HG03097 (cell line): ENCODE measurements at regions not wholly inside any gene's neighbourhood (a gene's known extent, or its start where the extent isn't known, plus 50 kb on each side); places are given as distances from the start of the nearest gene placed in this dataset.

Source experiments
- ATAC-seq: cut with Tn5 transposase; IDR thresholded peaks from one replicate; pipeline ENCODE4 v1.9.1; 2021; ENCODE audit not compliant: unreplicated experiment, low FRiP score

DNA sequence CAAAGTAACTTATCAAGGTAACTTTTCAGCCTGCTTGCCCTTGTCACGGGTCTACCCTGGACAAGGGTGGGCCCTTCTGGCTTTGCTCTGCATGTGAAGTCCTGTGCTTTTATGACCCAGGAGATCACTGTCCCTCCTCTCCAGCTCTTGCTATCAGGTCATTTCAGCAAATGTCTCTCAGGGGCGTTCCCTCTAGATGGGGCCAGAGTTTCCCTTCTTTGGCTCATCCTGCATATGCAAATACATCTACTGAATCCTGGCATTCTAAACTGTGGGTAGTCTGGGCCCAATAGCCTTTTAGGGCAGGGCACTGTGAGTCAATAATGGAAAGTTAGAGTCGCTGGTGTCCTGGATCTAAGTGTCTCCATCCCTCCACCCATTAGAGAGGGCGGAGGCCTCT, 366.9 kb upstream of the USP24 start:
- ATAC-seq, result no peak

DNA sequence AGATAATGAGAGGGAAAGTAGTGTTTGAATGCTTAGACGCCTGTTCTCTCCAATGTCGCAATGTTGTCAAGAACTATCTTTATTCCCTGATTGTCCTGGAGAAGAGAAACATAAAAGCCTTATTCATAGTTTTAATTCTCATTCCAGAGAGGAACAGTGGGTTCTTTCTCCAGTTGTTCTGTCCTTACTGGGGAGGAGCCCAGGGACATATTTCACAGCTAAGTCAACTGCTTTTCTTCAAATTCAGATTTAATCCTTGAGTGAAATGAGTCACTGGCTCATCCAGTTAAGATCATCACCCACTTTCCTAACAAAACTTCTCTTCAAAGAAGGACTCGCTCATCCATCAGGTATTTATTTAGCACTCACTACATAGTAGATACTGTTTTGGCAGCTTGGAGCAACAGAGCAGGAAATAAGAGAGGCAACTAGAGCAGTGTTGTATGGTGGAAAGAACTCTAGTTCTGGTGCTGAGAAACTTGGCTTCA, 365.7 kb upstream of the USP24 start:
- ATAC-seq, result no peak

DNA sequence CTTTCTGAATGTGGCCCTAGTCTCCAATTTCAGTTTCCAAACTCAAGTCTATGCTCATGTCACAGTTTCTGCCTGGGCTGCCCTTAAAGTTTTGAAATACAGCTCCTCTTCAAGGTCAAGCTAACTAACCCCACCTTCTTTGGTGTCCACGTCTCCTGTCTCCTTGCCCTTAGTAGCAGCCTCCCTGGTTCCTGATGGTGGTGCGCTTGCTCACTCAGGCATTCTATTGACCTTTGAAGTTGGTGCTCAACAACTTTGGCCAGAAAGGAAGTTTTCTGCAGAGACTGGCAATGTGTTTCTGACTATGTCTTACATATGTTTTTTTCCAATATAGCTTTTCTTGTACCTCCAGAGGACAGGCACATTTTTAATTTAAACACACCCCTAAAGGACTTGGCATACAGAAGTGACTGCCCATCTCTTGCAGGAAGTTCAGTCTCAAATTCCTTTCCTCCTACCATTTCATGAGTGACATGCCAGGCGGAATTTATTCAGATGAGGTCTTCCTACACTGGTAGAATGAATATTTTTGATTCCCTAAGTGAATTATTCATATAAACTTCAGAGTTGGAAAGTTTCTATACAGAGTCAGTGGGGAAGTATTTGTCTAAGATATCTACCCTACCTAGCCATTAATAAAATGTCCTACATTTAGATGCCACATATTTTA, 364.3 kb upstream of the USP24 start:
- ATAC-seq, result no peak

DNA sequence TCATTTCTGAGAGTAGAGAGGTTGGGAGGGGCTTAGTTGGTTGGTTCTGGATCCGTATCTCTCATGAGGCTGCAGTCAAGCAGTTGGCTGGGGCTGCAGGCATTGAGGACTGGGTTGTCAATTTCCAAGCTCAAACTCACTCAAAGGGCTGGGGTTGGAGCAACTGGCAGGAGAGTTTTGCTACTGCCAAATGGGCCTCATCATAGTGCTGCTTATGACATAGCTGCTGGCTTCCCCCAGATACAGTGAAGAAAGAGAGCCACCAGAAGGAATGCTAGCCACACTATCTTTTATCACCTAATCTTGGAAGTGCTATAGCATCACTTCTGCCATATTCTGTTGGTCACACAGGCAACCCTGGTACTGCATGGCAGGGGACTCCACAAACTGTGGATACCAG, 363.5 kb upstream of the USP24 start:
- ATAC-seq, result no peak

DNA sequence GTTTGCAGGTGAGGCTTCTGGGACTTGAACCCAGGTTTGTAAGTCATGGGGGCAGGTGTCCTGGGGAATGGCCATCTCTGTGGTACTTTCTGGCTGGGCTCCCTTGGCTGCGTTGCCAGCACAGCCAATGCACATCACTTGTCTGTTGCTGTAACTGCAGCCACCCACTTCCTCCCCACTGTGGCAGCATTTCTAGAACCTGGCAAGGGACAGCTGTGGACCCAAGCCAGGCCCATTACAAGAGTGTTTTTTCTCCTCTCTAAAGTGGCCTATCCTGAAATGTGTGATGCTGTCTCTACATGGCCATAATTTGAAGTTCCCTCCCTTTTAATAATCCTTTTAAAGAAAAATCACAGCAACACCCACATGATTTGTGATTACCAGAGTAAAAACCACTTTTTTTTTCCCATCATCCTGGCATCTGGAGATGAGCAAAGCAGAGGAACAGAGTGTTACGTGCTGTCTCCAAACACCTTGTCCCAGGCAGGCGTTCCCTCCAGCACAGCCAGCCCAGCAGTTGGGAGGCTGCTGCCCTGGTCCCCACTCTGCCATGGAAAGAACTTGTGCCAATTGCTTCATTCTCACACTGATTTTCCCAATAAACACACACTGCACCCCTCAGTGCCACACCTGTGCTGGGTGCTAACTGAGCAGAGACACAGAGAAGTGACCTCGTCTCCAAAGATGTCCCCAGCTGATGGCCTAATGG, 360.6 kb upstream of the USP24 start:
- ATAC-seq, result no peak

DNA sequence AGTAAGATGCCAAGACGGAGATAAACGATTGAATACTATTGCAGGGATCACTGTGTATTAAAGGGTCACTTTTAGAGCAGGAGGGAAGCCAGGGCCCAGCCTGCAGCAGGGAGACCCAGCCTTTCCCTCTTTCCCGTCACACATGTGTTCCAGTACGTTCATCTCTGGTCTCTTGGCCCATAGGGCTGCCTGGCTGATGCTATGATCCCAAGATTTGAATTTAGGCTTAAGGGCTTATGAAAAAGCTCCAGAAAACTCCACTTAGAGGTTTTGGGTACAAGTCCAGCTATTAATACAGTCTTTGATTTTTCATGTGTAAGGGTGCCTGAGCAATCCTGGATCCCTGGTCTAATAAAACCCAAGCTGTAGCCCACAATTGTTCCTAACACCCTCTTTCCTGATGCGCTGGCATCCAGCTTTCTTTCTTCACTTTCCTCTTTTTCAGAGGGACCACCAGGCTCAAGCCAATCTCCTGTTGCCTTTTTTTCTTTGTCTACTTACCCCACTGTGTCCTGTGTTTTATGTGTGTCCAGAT, 359.6 kb upstream of the USP24 start:
- ATAC-seq, result no peak

DNA sequence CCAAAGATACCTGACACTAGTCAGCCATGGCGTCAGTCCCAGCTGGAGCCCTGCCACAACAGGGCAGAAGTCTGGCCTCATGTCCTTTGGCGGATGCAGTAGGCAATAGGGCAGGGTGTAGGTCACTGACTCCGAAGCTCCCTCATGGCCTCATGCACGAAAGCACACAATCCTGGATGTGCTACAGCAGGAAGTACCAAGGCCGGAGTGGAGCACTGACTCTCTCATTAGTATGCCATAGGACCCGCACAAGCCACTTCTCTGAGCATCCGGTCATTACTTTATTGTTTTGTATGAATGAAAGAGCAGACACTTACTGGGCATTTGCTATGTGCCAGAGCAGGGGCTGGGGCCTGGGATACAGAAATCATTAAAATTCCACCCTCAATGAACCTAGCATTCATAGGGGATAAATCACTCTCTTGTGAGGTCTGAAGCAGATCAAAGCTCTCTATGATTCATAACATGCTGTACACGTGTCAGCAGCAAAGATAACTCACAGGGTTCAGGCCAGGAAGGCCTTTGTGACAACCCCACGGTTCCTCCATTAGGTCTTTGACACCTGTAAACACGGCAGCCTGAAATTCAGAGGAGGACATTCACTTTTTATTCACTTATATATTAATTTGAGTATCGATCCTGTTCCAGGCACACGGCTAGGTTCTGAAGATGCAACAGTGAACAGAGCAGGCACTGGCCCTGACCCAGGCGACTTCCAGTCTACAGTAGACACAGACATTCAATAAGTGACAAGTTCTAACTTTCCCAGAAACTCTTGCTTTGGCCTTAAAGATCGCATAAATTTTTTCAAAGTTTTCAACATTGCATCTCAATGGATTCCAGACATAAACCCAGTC, 357.9 kb upstream of the USP24 start:
- no peak for ATAC-seq

DNA sequence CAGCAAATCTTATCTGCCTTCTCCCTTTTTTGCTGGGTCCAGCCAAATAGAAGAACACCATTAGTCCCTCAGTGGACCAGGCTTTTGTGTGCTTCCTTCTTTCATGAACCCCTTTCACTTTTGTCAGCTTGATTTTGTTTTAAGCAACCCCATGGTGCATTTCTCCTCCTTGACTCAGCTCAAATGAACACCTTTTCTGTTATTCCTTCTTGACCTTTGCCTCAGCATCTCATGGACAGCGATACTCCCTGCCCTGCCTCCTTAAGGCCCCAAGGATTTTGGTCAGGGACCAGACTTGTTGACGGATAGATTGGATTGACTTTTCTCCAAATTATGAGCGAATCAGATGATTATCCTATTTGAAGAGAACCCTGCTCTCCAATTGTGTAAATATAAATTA, 356.6 kb upstream of the USP24 start:
- ATAC-seq, result no peak

DNA sequence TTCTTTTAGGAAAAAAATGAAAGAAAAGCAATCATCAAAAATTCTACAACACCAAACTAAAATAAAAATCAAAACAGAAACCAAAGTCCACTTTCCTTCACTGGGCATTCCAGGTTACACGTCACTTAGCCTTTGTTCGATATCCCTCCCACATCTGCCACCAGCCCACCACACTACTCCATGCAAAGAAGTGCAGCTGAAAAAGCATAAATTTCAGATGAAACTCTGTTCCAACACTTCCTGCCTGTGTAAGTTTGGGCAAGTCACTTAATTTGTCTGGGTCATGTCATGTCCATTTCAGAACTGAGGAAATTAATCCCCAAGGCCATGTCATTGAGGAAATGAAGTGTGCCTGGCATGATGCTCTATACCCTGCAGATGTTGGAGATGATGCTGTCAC, 354.3 kb upstream of the USP24 start:
- no peak for ATAC-seq

DNA sequence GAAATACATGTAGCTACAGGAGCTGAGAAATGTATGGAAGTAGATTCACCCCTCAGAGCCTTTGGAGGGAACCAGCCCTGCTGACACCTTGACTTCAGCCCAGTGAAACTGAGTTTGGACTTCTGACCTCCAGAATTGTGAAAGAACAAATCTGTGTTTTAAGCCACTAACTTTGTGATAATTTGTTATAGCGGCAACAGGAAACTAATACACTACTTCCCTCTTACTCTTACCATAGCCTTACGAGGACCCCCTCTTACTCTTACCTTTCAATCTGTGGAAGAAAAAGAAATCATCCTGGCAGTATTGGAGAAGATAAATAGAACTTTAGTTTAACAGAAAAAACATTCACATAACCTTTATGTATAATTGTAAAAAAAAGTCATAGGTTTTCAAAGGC, 353.6 kb upstream of the USP24 start:
- ATAC-seq, result no peak

DNA sequence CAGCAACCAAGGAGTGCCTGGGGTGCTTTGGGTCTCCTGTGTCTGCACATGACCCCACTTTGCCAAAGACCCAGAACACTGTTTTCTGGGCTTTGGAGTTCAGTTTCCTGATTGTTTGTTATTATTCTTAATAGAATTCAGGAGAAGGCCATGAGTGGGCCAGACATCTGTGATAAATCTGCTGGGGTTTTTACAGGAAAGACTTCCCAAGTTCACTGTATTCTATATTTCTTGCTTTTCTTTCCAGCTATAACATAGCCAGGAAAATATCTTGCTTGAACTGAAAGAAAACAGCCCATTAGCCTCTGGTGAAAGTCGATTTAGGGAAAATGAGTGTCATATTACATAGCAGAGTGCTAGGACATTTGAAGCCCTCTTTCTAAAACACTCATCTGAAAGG, 345.1 kb upstream of the USP24 start:
- ATAC-seq, result no peak

DNA sequence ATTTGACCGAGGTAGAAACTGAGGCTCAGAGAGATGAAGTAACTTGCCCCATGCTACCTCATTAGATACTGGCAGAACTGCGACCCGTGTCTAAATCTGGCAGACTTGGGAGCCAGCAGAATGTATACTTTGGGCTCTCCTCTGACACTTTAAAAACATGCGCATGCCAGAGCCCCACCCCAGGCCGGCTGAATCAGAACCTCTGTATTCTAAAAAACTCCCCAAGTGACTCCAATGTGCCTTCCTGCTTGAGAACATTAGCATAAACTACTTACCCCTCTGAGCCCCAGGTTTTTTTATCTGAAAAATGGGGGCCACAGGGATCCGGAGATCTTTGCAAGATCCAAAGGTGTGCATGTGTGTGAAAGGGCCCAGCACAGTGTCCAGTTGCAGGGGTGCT, 344.7 kb upstream of the USP24 start:
- ATAC-seq, result no peak

DNA sequence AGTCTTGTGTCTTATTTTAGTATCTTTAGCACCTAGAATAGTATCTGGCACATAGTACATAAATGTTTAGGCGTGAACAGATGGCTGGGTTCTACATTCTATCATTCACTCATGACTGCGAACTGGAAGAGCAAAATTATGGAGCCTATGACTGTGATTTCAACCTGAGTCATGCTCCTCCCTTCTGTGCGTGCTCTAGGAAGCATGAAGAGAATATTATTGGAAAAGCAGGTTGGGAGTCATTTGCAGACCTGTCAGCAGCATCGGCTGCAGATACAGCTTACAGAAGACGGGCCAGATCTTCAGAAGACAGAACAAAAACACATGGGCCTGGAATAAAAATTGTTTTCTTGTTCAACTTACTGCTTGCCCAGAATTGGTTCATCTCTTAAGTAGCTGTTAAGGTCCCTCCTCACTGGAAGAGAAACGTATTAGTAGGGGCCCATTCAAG, 344.0 kb upstream of the USP24 start:
- no peak for ATAC-seq

DNA sequence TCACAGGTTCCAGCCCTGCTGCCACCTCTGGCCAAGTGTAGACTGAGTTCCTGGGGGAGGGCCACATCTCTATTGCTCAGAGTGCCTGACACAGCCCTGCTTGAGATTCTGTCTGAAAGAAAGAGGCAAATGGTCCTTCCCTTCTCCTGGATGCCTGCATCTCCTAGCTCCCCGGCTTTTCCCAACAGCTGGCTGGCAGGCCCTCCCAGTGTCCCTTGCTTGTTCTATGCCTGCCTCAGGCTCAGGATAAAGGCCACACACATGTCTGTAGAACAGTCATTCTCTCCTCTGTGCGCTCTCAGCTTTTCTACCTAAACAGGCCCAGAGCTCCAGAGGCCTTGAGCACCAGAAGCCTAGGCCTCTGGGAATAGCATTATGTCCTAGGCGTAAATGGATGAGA, 343.4 kb upstream of the USP24 start:
- ATAC-seq, result no peak

DNA sequence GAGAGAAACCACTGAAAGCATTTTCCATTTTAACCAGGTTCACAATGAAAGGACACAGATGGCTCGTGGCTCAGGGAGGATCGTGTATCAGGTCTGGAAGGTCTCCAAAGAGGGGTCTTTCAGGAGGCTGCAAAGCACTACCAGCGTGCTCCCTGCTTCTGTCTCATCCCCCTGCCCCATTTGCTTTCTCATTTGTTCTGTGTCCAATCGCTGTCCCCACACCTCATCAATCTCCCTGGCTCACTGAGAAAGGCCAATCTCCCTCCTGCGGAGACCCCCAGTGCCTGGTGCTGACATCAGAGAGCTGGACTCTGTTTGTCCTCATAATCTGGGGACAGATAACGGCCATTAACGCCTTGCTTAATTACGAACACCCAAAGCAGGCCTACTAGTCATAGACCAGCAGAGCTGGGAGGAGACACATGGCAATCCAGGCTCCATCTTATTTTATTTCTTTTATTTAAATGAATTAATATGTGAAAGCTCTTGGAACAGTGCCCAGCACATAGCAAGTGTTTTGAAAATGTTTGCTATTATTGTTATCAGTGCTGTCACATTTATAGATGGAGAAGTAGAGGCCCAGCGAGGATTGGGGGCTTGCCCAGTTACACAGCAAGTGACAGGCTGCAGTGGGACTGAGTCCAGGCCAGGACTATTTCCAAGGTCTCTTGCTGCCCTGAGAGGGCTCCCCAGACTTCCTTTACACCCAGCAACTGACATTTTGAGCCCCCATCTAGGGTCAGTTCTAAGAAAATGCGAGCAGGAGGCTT, 341.0 kb upstream of the USP24 start:
- ATAC-seq, result no peak

DNA sequence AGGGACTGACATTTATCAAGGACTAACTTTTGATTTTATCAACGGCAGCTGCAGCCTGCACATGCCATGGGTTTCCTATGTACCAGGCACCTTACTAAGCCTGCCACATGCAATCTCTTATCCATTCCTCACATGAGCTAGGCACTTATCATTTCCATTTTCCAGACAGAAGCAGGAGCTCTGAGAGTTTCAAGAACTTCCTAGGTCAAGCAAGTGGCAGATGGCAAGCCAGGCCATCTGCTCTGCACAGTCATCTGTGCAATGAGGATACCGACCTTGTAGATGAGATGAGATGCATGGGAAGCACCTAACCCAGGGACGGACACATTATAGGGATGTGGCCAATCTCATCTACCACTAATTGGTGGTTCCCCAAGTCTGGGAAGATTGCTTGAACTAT, 339.4 kb upstream of the USP24 start:
- no peak for ATAC-seq

DNA sequence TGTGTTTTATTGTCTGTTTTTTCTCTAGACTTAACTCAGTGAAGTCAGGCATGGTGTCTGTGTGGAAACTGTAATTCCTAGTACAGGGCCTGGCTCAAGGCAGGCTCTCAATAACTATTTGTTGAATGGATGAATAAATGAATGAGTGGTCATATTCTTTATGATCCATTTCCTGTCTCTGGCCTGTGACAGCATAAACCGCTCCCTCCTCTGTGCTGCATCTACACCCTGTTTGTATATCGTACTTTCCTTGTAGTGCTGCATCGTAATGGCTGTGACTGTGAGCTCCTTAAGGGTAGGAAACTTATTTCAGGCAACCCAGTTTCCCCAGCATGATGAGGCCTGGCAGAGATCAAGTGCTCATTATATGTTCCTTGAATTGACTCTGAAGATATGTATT, 337.5 kb upstream of the USP24 start:
- no peak for ATAC-seq

DNA sequence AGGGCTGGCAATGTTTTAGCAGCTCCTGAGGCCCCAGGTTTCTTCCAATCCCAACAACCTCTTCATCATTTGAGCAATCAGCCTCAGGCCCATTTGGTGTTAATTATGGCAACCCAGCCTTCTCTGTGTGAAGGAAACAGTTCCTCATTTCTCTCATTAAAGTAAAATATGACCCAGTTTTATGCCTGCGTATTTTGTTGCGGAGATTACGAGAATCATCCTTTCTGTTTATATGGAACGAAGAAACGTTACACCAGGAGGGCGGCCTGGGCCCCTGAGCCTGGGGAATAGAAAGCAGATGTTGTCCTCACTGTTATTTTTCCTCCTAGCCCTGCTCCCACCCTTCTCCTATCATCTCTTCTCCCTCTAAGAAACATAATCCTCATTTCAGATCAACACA, 332.2 kb upstream of the USP24 start:
- no peak for ATAC-seq

DNA sequence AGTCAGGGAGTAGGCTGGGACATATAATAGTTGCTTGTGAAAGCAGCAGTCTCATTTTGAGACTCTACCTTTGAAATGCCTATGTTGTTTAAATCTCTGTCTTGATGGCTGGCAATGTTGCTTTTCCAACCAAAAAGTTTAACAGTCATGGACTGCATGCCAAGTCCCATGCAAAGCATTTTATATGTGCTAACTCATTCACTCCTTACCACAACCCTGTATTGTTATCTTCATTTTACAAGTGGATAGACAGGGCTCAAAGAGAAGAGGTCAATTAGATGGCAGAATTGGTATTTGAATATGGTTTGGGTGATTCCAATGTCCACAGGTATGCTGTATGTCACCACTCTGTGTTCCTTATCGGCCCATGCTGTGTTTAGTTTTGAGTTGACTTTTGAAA, 331.4 kb upstream of the USP24 start:
- ATAC-seq, result no peak

DNA sequence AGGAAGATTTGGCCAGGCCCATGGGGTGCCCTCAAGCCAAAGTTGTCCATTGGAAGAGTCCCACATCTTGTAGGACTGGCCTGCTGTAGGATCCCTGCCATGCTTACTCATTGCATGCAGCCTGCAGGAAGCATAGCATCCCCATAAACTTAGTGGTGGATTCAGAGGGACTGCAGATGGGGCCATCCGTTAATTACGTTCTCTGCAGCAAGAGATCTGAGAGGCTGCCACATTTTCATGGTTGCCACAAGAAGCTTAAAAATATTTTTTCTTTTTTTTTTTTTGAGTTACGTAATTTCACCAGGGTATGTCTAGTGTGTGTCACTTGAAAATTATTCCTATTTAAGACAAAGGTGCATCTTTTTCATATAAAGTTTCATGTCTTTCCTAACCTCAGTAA, 329.7 kb upstream of the USP24 start:
- ATAC-seq, result no peak
